ENCODE measurements at regions not wholly inside any gene's neighbourhood (a gene's known extent, or its start where the extent isn't known, plus 50 kb on each side); places are given as distances from the start of the nearest gene placed in this dataset.

DNA sequence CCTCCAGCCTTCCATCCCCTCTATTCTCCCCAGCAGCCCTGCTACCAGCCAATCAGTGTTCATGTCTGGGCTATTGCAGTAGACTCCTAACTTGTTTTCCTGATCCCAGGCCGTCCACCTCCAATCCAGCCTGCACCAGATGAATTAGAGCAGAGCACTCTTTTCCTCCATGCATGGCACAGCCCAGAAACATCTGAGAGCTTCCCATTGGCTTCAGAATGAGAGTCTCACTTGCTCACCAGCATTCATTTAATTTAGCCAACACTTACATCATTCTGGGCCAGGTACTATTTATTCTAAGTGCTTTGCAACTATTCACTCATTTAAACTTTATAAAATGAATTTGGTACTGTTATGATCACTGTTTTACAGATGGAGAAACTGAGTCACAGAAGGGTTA, 51.4 kb upstream of the DUSP5 start:
- TF ChIP-seq POLR2A (IDR thresholded peaks at IDR 0.05), result no peak
- TF ChIP-seq, protein P1, sequence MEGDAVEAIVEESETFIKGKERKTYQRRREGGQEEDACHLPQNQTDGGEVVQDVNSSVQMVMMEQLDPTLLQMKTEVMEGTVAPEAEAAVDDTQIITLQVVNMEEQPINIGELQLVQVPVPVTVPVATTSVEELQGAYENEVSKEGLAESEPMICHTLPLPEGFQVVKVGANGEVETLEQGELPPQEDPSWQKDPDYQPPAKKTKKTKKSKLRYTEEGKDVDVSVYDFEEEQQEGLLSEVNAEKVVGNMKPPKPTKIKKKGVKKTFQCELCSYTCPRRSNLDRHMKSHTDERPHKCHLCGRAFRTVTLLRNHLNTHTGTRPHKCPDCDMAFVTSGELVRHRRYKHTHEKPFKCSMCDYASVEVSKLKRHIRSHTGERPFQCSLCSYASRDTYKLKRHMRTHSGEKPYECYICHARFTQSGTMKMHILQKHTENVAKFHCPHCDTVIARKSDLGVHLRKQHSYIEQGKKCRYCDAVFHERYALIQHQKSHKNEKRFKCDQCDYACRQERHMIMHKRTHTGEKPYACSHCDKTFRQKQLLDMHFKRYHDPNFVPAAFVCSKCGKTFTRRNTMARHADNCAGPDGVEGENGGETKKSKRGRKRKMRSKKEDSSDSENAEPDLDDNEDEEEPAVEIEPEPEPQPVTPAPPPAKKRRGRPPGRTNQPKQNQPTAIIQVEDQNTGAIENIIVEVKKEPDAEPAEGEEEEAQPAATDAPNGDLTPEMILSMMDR (IDR thresholded peaks at IDR 0.05), result no peak
